ENCODE measurements at regions not wholly inside any gene's neighbourhood (a gene's known extent, or its start where the extent isn't known, plus 50 kb on each side); places are given as distances from the start of the nearest gene placed in this dataset.
A peak's percentile ranks its signal among the peaks of the same experiment; 100 is the strongest.
"Not testable (repeated sequence)": the region's sequence is repeated elsewhere in the genome, so short reads cannot be mapped to it uniquely, and the experiment has no call there.

DNA sequence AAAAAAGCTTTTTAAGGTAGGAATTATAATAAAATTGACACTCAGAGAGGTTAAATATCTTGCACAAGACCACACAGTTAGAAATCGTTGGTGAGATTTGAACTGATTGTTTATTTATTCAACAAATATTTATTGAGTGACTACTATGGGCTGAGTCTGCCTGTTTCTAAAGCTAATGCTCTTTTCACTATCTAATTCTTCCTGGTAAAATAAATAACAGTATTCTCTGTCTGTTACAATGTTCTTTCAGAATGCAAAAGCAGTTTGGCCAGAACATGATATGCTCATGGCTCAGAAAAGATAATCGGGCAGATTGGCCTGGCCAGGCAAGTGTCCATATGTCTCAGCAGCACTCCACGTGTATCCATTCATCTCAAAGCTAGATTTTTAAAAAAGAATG lies 82.0 kb downstream of the BTG1 start:
- DNase-seq (no peak), ATAC-seq (no peak)
- intact Hi-C loops (cut with DNase I): no loop called here

GRCh38 chr12:92062539-92063493 lies 82.8 kb downstream of the BTG1 start:
- DNase-seq: no peak
- no peak for ATAC-seq
- intact Hi-C loops (cut with DNase I): no loop called here

GRCh38 chr12:92061061-92061460 lies 84.6 kb downstream of the BTG1 start:
- ATAC-seq: no peak
- no peak for DNase-seq
- intact Hi-C loops (cut with DNase I): no loop called here

DNA sequence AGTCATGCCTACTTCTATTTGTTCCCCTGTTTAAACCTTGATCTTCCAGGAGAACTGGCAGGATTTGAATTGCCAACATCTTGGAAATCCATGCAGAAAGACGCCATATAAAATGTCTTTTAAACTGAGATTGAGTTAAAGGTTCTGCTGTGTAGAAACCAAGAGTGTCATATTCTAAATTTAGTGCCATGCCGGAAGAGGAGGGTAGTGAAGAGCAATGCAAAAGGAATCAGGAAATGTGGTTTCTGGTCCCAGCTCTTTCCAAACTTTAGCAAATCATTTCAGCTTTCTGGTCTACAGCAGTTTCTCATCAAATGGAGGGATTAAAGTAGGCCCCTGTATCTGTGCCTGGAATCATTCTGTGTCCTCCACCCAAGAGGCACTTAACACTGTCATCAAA lies 85.7 kb downstream of the BTG1 start:
- ATAC-seq (peak; percentile 35 to 71), DNase-seq (no peak)
- intact Hi-C loops (cut with DNase I): no loop called here

GRCh38 chr12:92058664-92059063 lies 87.0 kb downstream of the BTG1 start:
- intact Hi-C loops (cut with DNase I): no loop called here
- ATAC-seq (no peak), DNase-seq (no peak)

DNA sequence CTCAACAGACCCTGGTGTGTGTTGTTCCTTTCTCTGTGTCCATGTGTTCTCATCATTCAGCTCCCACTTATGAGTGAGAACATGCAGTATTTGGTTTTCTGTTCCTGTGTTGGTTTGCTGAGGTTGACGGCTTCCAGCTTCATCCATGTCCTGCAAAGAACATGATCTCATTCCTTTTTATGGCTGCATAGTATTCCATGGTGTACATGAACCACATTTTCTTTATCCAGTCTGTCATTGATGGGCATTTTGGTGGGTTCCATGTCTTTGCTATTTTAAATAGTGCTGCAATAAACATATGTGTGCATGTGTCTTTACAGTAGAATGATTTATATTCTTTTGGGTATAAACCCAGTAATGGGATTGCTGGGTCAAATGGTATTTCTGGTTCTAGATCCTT lies 88.9 kb downstream of the BTG1 start:
- intact Hi-C loops (cut with DNase I); ATAC-seq; DNase-seq: not testable (repeated sequence)

- ATAC-seq: no peak
- intact Hi-C loops (cut with DNase I): no loop called here
Measured at GRCh38 chr12:92056290-92056689, 89.4 kb downstream of the BTG1 start.

DNA sequence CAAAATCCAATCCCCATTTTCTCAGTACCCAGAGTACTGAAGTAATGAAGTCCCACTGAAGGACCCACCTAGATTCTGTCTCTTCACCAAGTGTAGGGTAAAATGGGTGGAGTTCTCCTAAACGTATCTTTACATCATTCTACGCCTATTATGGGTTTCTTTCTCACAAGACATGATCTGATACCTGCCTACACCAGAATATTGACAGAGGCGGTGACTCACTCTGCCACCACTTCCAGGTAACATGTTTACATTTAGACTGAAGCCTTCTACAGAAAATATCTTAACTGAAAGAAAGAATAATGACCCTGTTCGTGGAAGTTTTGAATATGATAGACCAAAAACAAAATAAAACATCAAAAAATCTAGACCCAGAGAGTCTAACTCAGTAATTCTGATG lies 89.8 kb downstream of the BTG1 start:
- no peak for DNase-seq
- no peak for ATAC-seq
- intact Hi-C loops (cut with DNase I): no loop called here

More at GRCh38 chr12:92056290-92056689, 89.4 kb downstream of the BTG1 start:
- no peak for DNase-seq

DNA sequence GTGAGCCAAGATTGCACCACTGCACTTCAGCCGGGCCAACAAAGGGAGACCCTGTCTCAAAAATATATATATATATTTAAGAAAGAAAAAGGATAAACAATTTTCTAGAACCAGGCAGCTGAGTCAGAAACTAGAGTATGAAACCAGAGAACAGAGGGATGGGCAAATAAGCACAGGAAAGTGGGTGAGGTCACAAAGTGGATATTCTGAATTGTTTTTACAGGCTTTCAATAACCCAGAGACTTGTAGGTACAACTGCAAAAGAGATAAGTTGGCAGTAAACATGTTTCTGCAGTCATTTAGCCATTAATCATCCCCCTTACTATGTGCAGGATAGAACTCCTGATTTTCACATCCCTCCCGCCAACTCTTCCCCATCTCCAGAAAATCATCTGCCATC lies 94.2 kb downstream of the BTG1 start:
- DNase-seq (no peak), ATAC-seq (no peak)
- intact Hi-C loops (cut with DNase I): no loop called here

- ATAC-seq (no peak), DNase-seq (no peak)
- intact Hi-C loops (cut with DNase I): no loop called here
Measured at GRCh38 chr12:92049403-92049802, 96.2 kb downstream of the BTG1 start.

- intact Hi-C loops (cut with DNase I): no loop called here
- ATAC-seq: no peak
Measured at GRCh38 chr12:92047393-92047826, 98.2 kb downstream of the BTG1 start.

DNA sequence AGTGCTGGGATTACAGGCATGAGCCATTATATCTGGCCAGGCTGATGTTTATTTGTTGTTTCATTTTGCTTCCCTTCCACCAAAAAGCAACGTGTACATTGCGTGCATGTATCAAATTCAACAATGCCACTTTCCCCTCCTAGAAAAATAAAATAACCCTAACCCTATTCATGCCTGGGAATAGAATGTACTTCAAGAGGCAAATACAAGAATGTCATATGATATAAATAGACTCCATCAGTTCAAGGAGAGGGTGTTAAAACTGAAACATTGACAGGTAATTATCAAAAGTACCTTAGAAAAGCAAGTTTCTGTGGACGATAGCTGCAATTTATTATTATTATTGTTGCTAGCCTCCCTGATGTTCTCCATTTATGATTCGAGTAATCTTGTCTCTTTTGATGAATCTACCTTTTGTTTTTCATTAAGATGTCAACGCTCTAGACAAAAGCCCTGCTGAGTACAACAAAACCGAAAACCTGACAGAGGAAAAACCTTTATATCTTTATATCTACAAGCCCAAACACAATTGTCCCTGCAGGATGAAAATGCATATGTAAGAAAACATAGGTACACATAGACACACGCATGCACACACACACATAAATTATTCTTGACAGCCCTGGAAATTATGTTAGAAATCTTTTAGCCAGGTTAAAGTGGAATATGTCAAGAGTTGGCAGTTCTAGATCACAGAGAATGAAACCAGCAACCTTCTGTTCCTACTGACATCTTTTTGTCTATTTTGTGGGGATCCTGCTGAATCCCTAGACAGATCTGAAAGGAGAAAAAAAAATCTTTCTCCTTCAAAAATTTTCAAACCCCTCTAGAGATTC lies 98.9 kb downstream of the BTG1 start:
- intact Hi-C loops (cut with DNase I): no loop called here
- peak in 1 of 2 donors; percentile 30 for ATAC-seq

More at GRCh38 chr12:92047393-92047826, 98.2 kb downstream of the BTG1 start:
- no peak for DNase-seq

DNA sequence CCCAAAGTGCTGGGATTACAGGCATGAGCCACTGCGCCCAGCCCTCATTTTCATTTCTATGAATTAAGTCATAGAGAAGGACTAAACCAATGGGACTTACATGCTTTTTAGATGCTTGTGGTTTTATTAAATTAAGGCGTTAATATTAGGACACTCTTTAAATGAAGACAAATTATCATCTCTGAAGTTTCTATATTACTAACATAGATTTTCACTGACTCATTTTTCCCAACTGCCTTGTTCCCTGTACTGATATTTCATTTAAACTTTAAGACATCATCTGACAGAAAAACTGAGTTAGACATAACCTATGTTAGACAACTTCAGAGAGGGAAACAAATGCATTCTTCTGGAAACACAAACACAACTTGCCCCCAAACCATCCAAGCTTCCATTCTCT lies 99.8 kb downstream of the BTG1 start:
- intact Hi-C loops (cut with DNase I): no loop called here
- DNase-seq (no peak), ATAC-seq (no peak)

More for the DNA sequence above, 98.9 kb downstream of the BTG1 start:
- DNase-seq: no peak

- intact Hi-C loops (cut with DNase I): no loop called here
- ATAC-seq: peak in 1 of 2 donors; percentile 44
- no peak for DNase-seq
Measured at GRCh38 chr12:92044435-92044834, 101.2 kb downstream of the BTG1 start.

DNA sequence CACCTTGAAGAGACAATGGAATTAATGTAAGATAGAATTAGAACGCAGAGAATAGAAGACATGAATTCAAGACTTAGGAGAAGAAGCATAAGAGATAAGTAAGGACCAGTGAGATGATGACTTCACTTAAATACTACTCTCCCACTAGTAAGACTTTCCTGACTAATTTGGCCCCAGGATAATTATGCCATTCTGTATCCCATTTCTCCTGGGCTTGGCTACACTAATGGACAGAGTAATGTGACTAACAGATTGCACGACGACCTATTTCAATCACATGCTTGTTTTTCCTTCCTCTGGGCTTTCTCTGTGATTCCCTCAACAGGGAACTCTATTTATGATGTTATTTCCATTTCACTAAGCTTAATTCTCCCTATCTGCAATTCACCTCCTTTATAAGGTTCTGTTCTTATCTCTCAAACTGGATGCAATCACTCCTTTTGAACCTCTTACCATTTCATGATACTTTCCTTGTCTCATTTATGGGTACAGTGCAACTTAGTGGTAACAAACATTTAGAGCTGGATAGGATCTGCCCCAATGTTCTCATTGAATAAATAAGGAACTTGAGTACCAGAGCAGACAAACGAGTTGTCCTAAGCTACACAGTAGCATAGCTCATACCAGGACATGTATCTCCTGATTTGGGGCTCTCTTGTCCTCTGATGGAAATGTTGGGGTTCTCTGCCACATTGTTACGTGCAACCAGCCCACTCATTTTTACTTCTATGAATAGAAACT lies 102.7 kb downstream of the BTG1 start:
- no peak for ATAC-seq
- intact Hi-C loops (cut with DNase I): no loop called here
- DNase-seq: no peak

DNA sequence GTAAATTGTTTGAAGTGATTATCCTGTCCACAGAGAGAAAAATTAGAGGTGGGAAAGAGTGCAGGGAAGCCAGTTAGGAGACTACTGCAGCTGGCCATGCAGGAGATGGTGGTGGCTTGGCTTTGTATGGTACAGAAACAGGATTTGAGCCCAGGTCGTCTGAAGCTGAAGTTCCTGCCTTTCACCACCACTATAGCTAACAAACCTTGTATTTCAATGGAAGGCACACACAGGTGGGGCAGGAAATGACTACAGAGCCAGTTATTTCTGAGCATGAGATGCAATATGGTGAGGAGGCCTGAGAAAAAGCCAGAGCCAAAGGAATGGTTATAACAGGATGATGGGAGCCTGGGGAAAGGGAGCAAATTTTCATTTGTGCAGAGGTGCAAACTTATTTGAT lies 103.9 kb downstream of the BTG1 start:
- DNase-seq (no peak), ATAC-seq (no peak)
- intact Hi-C loops (cut with DNase I): no loop called here

- no peak for ATAC-seq
- intact Hi-C loops (cut with DNase I): no loop called here
Measured at GRCh38 chr12:92039046-92039445, 106.6 kb downstream of the BTG1 start.

DNA sequence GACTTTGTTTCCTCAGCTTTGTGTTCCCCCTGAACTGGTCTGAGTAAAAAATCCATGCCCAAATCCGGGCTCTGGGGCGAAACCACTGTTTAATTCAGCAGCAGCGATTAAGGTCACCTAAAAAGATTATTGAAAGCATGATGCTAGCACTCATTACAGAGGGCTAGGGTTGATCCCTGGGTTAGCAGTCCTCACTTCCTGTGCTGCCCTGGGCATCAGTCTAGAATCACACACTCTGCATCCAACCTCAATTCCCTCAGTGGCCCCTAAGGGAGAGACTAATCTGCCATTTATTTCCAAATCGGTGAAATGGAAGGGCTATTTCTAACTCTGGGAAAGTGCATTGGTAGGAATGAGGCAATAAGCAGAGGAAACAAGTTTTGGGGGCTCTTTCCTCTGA lies 107.2 kb downstream of the BTG1 start:
- ATAC-seq: no peak
- DNase-seq: no peak
- intact Hi-C loops (cut with DNase I): no loop called here

More at GRCh38 chr12:92039046-92039445, 106.6 kb downstream of the BTG1 start:
- no peak for DNase-seq

DNA sequence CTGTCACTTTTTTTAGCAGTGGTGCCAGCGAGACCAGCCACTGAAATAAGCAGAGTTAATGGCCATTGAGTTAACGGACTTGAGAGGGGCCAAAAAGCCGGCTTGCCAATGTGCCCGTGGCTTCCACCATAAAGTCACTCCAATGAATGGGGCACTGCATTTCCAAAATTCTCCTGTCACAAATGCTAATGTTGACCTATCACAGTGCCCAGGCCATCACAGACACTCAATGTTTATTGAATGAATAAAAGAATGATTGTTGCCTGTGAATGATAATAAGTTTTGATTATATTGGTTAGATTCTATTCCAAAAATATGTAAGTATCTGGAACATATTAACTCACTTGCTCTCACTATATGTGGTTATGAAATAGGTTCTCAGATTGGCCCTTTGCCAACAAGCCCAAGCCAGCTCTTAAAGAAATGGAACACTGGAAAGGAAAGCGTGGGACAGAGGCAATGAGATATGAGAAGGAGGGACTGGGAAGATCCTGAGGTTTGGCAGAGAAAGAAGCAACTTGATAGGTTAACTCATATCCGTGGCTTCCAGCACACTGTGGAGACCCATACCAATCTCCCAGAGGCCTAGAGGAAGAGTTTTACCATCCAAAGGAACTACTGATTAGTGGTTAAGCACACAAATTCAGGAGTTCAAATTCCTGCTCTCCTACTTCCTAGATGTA lies 108.7 kb downstream of the BTG1 start:
- DNase-seq (no peak), ATAC-seq (no peak)
- intact Hi-C loops (cut with DNase I): no loop called here
